Bronchial epithelial cell (primary cell): ENCODE measurements at regions not wholly inside any gene's neighbourhood (a gene's known extent, or its start where the extent isn't known, plus 50 kb on each side); places are given as distances from the start of the nearest gene placed in this dataset.

Experiments
- DNase-seq: peaks from one replicate; pipeline ENCODE4 v3.0.0-alpha.2; 2010; ENCODE audit warnings: low read depth
- FAIRE-seq: peaks from 2 replicates; lab custom pipeline; 2011; peaks lifted over from hg19 to GRCh38; lab: Jason Lieb, UNC
- H3K27me3 ChIP-seq: 2 replicates; pipeline ENCODE4 v1.5.1; 2011; ENCODE audit warnings: low read length; ENCODE audit not compliant: control insufficient read depth, insufficient read depth
- H3K36me3 ChIP-seq: 2 replicates; pipeline ENCODE4 v1.5.1; 2011; ENCODE audit warnings: low read length; ENCODE audit not compliant: control insufficient read depth, insufficient read depth
- H3K4me3 ChIP-seq: 2 replicates; pipeline ENCODE4 v1.5.1; 2011; ENCODE audit warnings: mild to moderate bottlenecking, low read depth, low read length, control low read depth
- CTCF ChIP-seq: IDR thresholded peaks from 2 replicates; pipeline ENCODE4 v1.5.1; 2011; ENCODE audit warnings: mild to moderate bottlenecking, moderate library complexity, low read length, control low read depth, inconsistent platforms; ENCODE audit not compliant: insufficient read depth, severe bottlenecking

GRCh38 chr21:23507501-23507900 lies 2099.8 kb downstream of the MRPL39 start:
- FAIRE-seq, result no peak
- H3K4me3 ChIP-seq, result no peak overlapping the region
- H3K36me3 ChIP-seq, result no peaks in the 10 kb centered on the region
- no peak for TF ChIP-seq CTCF
- H3K27me3 ChIP-seq, result no peaks in the 10 kb centered on the region
- no peak for DNase-seq

DNA sequence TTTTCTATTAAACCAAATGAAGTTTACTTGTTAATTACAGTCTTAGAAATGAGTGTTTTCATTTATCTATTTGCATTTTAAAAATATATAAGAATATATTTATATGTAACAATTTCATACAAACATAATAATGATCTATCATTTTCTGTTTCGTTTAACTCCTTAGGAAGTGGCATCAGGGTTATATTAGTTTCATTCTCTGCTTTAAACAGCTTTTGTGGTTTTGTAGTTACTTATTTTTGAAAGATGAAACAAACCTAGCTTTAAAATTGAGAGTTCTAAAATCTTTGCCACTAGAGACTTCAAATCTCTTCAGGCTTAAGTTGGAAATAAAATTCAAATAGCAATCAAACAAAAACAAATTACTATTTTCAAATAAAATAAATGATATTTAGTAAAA lies 2110.6 kb downstream of the MRPL39 start:
- FAIRE-seq (no peak), DNase-seq (no peak)
- Histone ChIP-seq H3K36me3 (no peaks in the 10 kb centered on the region), H3K4me3 (no peak overlapping the region), H3K27me3 (no peaks in the 10 kb centered on the region)
- TF ChIP-seq CTCF, result no peak

GRCh38 chr21:23488245-23488644 lies 2119.0 kb downstream of the MRPL39 start:
- DNase-seq, result no peak
- no peak for TF ChIP-seq CTCF
- no peak for FAIRE-seq
- H3K27me3 ChIP-seq, result no peaks in the 10 kb centered on the region
- H3K36me3 ChIP-seq, result no peaks in the 10 kb centered on the region
- no peak overlapping the region for H3K4me3 ChIP-seq

DNA sequence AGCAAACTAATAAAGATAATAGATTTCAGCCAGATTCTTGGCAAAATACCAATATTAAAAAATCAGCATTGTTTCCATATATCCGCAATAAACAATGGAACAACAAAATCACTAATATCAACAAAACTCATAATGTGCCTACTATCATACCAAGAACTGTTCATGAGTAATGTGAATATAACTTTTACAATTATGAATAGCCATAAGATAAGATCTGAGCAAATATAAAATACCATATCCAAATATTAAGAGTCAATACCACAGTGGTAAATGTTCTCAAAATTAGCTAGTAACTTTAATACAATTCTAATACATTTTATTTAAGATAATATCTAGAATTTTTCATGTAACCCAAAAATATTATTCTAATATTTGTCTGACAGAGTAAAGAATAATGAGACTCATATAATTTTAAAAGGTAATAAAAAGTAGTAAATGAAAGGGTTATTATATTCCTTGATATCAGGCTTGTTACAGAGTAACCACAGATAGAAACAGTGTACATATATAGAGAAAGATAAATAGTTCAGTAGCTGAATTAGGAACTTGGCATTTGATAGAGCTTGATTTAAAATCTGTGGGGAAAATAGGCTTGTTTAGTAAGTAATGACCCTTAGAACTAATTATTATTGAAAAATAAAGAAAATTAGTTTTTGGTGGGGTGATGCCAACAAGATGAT lies 2126.6 kb downstream of the MRPL39 start:
- TF ChIP-seq CTCF, result no peak
- Histone ChIP-seq H3K27me3 (no peaks in the 10 kb centered on the region), H3K36me3 (no peaks in the 10 kb centered on the region), H3K4me3 (no peak overlapping the region)
- DNase-seq, result no peak
- FAIRE-seq, result no peak

GRCh38 chr21:23478381-23478780 lies 2128.9 kb downstream of the MRPL39 start:
- no peak for TF ChIP-seq CTCF
- FAIRE-seq (no peak), DNase-seq (no peak)
- Histone ChIP-seq H3K4me3 (no peak overlapping the region), H3K36me3 (no peaks in the 10 kb centered on the region), H3K27me3 (no peaks in the 10 kb centered on the region)
